Spleen (tissue), 11 donors: ENCODE measurements at regions not wholly inside any gene's neighbourhood (a gene's known extent, or its start where the extent isn't known, plus 50 kb on each side); places are given as distances from the start of the nearest gene placed in this dataset.

Experiments used
- DNase-seq: peaks from one replicate; pipeline ENCODE4 v3.0.0-alpha.2; 2020
- H3K27ac ChIP-seq, 8 donors: fragments of 200-600 bp; sonication (generic) in 7 of 8; 1 replicate in 4 of 8; 2 replicates in 4 of 8; pipeline versions ENCODE4 v1.5.0 to v1.8.0; 2016 to 2021; ENCODE audit warnings: inconsistent platforms in 4 of 8, mild to moderate bottlenecking in 4 of 8, moderate library complexity in 1 of 8
- H3K27me3 ChIP-seq, 7 donors: fragments of 200-600 bp; sonication (generic) in 6 of 7; replicated peaks in 1 of 7; 1 replicate in 4 of 7; 2 replicates in 3 of 7; pipeline versions ENCODE4 v1.5.0 to v1.8.0; 2016 to 2021; ENCODE audit warnings: inconsistent platforms in 3 of 7, mild to moderate bottlenecking in 1 of 7
- H3K36me3 ChIP-seq, 6 donors: fragments of 200-600 bp; sonication (generic) in 5 of 6; 1 replicate in 4 of 6; 2 replicates in 2 of 6; pipeline versions ENCODE4 v1.5.0 to v1.8.0; 2016 to 2021; ENCODE audit warnings: inconsistent platforms in 2 of 6
- H3K4me1 ChIP-seq, 6 donors: fragments of 200-600 bp; sonication (generic) in 5 of 6; 1 replicate in 3 of 6; 2 replicates in 3 of 6; pipeline versions ENCODE4 v1.5.0 to v1.8.0; 2016 to 2021; ENCODE audit warnings: inconsistent platforms in 3 of 6
- H3K4me3 ChIP-seq, 8 donors: fragments of 200-600 bp; sonication (generic) in 7 of 8; 1 replicate in 4 of 8; 2 replicates in 4 of 8; pipeline versions ENCODE4 v1.5.0 to v1.8.0; 2016 to 2021; ENCODE audit warnings: inconsistent platforms in 4 of 8, mild to moderate bottlenecking in 4 of 8, moderate library complexity in 2 of 8
- H3K9me3 ChIP-seq, 8 donors: fragments of 200-600 bp; sonication (generic) in 7 of 8; 1 replicate in 4 of 8; 2 replicates in 4 of 8; pipeline versions ENCODE4 v1.5.0 to v1.8.0; 2016 to 2021; ENCODE audit warnings: inconsistent platforms in 4 of 8
- POLR2A ChIP-seq, 3 donors: fragments of 450-650 bp; IDR thresholded peaks; one replicate each; pipeline ENCODE4 v1.5.1; 2017; ENCODE audit warnings: antibody characterized with exemption in 3 of 3, mild to moderate bottlenecking in 1 of 3
- POLR2AphosphoS5 ChIP-seq, 3 donors: sonication (generic); formaldehyde crosslinking; IDR thresholded peaks; one replicate each; pipeline ENCODE4 v1.5.1; 2017; ENCODE audit warnings: antibody characterized with exemption in 3 of 3
- WGBS, 5 donors: extraction: QIAGEN DNeasy Blood & Tissue Kit in 3 of 5; methylation state at CpG; one replicate each; pipeline versions ENCODE4 v1.1.5 to v1.1.7; 2013 to 2018; 5-methylcytosine and 5-hydroxymethylcytosine counted together
- intact Hi-C: fragments of 100-400 bp; cut with DNase I; formaldehyde crosslinking; loops from one replicate; pipeline ENCODE4 v1.15.0; 2023; ENCODE audit warnings: low total_unique reads
- TF ChIP-seq, protein P1 (sequence below), 11 experiments: fragments of 200-600 bp in 7 of 11; fragments of 450-650 bp in 4 of 11; sonication (generic) in 4 of 11; IDR thresholded peaks in 8 of 11; conservative IDR thresholded peaks in 3 of 11; 1 replicate in 7 of 11; 2 replicates in 4 of 11; pipeline versions ENCODE4 v1.4.0 to v1.8.0; 2016 to 2021; ENCODE audit warnings: antibody characterized with exemption in 11 of 11, inconsistent platforms in 4 of 11, mild to moderate bottlenecking in 1 of 11
- donor health status: healthy with polysubstance abuse.
- donor health status: DM: no; HTN: no; CAD: no; lungs with moderate emphysema.
- donor health status: DM: no; HTN: no; CAD: no.
- donor health status: Bipolar disorder and iron deficiency.
- donor health status: healthy.
- donor health status: DM: no; HTN: no; CAD: no.
- donor health status: DM: yes; HTN: yes; CAD: no.

DNA sequence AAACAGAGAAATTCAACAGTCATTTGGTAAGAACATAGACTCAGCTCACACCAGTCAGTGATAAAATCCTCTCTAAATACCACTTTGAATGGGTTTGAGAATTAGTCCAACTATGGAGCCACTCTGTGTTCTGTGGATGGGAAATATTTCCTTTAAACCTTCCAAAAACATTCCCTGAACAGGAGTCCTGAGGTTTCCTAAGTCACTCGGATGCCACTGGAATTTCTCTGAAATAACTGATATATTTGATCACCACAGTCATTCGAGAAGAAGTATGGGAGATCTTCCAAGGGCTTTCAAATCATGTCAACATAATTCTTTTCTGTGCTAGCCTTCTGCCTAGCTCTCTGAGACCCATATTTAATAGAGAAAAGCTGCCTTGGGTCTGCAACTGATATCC is 958.6 kb downstream of the STIM2 start:
- no peak overlapping the region for H3K4me3 ChIP-seq
- H3K27me3 ChIP-seq: no peaks in the 10 kb centered on the region
- no peaks in the 10 kb centered on the region for H3K4me1 ChIP-seq
- H3K27ac ChIP-seq: no peak overlapping the region
- H3K9me3 ChIP-seq: peaks cover 0 to 11% (median 0%) of the 10 kb centered on the region in 8 donors
- intact Hi-C loops: no loop called here
- no peaks in the 10 kb centered on the region for H3K36me3 ChIP-seq
- 53 to 73% (median 59%) methylated on average over 2 of the region's 2 CpGs for WGBS, 5 donors
- no peak for DNase-seq
- TF ChIP-seq, protein P1, sequence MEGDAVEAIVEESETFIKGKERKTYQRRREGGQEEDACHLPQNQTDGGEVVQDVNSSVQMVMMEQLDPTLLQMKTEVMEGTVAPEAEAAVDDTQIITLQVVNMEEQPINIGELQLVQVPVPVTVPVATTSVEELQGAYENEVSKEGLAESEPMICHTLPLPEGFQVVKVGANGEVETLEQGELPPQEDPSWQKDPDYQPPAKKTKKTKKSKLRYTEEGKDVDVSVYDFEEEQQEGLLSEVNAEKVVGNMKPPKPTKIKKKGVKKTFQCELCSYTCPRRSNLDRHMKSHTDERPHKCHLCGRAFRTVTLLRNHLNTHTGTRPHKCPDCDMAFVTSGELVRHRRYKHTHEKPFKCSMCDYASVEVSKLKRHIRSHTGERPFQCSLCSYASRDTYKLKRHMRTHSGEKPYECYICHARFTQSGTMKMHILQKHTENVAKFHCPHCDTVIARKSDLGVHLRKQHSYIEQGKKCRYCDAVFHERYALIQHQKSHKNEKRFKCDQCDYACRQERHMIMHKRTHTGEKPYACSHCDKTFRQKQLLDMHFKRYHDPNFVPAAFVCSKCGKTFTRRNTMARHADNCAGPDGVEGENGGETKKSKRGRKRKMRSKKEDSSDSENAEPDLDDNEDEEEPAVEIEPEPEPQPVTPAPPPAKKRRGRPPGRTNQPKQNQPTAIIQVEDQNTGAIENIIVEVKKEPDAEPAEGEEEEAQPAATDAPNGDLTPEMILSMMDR (IDR thresholded peaks at IDR 0.05 in 8 of 11, conservative IDR thresholded peaks at IDR 0.05 in 3 of 11): no peak
- TF ChIP-seq POLR2AphosphoS5 (IDR thresholded peaks at IDR 0.05) (no peak), POLR2A (IDR thresholded peaks at IDR 0.05) (no peak)

DNA sequence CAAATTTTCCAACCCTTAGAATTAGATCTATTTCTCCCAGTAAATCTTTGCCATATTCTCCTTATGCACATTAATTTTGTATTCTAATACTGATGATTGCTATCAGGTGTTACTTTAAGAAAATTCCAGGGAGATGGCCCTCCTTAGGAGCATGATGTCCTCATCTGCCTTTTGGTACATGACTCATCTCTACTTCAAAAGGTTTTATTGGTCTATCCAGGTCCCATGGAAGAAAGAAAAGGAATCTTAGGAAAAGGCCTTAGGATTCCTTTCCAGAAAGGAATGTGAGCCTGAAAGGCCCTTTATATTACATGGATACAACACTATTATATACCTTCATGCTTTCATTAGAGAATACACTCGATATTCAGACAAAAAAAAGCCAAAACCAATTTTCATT is 968.2 kb downstream of the STIM2 start:
- H3K27me3 ChIP-seq: no peaks in the 10 kb centered on the region
- H3K9me3 ChIP-seq: peaks cover 0 to 3% (median 0%) of the 10 kb centered on the region in 8 donors
- H3K4me3 ChIP-seq: no peak overlapping the region
- 52 to 74% (median 62%) methylated on average over 1 of the region's 1 CpG for WGBS, 5 donors
- TF ChIP-seq POLR2AphosphoS5 (IDR thresholded peaks at IDR 0.05) (no peak), POLR2A (IDR thresholded peaks at IDR 0.05) (no peak)
- TF ChIP-seq, protein P1 (IDR thresholded peaks at IDR 0.05 in 8 of 11, conservative IDR thresholded peaks at IDR 0.05 in 3 of 11): no peak
- intact Hi-C loops: no loop called here
- no peaks in the 10 kb centered on the region for H3K4me1 ChIP-seq
- DNase-seq: no peak
- no peak overlapping the region for H3K27ac ChIP-seq
- no peaks in the 10 kb centered on the region for H3K36me3 ChIP-seq

DNA sequence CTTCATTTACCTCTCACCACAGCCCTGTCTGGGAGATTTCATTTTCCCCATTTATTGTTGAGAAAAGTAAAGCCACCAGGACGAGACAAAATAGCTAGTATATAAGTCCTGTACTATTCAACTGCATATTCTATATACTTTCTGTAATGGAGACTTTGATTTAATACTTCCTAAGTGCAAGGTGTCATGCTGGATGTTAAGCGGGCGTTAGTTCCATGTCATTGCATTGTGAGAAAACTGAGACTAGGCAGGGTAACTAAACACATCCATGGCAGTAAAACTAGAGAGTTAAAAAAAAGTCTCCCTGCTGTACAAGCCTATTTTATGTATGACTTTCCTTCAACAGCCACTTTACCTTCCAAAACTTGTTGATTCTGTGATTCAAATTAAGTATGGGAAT is 969.6 kb downstream of the STIM2 start:
- H3K4me3 ChIP-seq: no peak overlapping the region
- TF ChIP-seq POLR2A (IDR thresholded peaks at IDR 0.05): no peak
- TF ChIP-seq, protein P1 (IDR thresholded peaks at IDR 0.05 in 8 of 11, conservative IDR thresholded peaks at IDR 0.05 in 3 of 11): no peak
- no peak for TF ChIP-seq POLR2AphosphoS5 (IDR thresholded peaks at IDR 0.05)
- no peak for DNase-seq
- H3K36me3 ChIP-seq: no peaks in the 10 kb centered on the region
- peaks cover 0 to 3% (median 0%) of the 10 kb centered on the region in 8 donors for H3K9me3 ChIP-seq
- no peaks in the 10 kb centered on the region for H3K4me1 ChIP-seq
- 68 to 78% (median 72%) methylated on average over 3 of the region's 3 CpGs for WGBS, 5 donors
- intact Hi-C loops: no loop called here
- H3K27me3 ChIP-seq: no peaks in the 10 kb centered on the region
- H3K27ac ChIP-seq: no peak overlapping the region

DNA sequence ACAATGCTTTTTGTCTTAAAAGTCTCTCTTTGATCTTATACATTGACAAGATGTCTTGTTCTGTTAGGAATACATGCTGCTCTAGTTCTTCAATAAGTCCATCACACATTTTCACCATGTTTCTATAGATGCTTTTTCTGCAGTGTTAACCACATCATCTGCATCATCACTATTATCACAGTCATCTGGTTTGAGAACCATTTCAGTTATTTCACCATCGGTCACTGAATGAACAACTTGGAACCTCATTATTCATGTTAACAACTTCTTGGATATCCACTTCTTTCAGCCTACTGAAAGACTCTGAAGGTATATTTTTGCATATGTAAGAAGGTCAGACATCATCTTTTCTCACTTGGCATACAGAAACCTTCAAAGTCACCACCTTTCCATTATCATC is 975.2 kb downstream of the STIM2 start:
- WGBS, 5 donors: 84 to 100% (median 93%) methylated on average over 1 of the region's 1 CpG
- TF ChIP-seq POLR2AphosphoS5 (IDR thresholded peaks at IDR 0.05) (no peak), POLR2A (IDR thresholded peaks at IDR 0.05) (no peak)
- TF ChIP-seq, protein P1 (IDR thresholded peaks at IDR 0.05 in 8 of 11, conservative IDR thresholded peaks at IDR 0.05 in 3 of 11): no peak

More for the DNA sequence above, 975.2 kb downstream of the STIM2 start:
- no peak overlapping the region for H3K4me3 ChIP-seq
- H3K27ac ChIP-seq: no peak overlapping the region
- H3K9me3 ChIP-seq: peaks cover 0 to 3% (median 0%) of the 10 kb centered on the region in 8 donors
- intact Hi-C loops: no loop called here
- DNase-seq: no peak
- H3K36me3 ChIP-seq: no peaks in the 10 kb centered on the region
- H3K4me1 ChIP-seq: no peaks in the 10 kb centered on the region
- H3K27me3 ChIP-seq: no peaks in the 10 kb centered on the region
